ENCODE measurements at regions not wholly inside any gene's neighbourhood (a gene's known extent, or its start where the extent isn't known, plus 50 kb on each side); places are given as distances from the start of the nearest gene placed in this dataset.

DNA sequence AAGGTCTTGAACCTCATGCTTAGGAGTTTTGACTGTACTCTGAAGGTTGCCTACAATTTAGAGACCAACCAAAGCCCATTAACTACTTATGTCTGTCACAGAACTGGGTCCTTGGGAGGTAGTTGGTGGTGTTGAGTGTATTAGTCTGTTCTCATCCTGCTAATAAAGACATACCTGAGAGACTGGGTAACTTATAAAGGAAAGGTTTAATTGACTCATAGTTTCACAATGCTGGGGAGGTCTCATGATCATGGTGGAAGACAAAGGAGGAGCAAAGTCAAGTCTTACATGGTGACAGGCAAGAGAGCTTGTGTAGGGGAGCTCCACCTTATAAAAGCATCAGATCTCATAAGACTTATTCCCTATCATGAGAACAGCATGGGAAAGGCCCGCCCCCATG is 319.6 kb upstream of the ZMIZ1 start:
- TF ChIP-seq, protein P1, sequence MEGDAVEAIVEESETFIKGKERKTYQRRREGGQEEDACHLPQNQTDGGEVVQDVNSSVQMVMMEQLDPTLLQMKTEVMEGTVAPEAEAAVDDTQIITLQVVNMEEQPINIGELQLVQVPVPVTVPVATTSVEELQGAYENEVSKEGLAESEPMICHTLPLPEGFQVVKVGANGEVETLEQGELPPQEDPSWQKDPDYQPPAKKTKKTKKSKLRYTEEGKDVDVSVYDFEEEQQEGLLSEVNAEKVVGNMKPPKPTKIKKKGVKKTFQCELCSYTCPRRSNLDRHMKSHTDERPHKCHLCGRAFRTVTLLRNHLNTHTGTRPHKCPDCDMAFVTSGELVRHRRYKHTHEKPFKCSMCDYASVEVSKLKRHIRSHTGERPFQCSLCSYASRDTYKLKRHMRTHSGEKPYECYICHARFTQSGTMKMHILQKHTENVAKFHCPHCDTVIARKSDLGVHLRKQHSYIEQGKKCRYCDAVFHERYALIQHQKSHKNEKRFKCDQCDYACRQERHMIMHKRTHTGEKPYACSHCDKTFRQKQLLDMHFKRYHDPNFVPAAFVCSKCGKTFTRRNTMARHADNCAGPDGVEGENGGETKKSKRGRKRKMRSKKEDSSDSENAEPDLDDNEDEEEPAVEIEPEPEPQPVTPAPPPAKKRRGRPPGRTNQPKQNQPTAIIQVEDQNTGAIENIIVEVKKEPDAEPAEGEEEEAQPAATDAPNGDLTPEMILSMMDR (IDR thresholded peaks at IDR 0.05 in 4 of 5, conservative IDR thresholded peaks at IDR 0.05 in 1 of 5): no peak
- TF ChIP-seq POLR2A (IDR thresholded peaks at IDR 0.05): no peak

Measured in gastrocnemius medialis (tissue), 4 donors.